Middle frontal gyrus (tissue), 1 donor: ENCODE measurements at regions not wholly inside any gene's neighbourhood (a gene's known extent, or its start where the extent isn't known, plus 50 kb on each side); places are given as distances from the start of the nearest gene placed in this dataset.

ENCODE experiments used
- DNase-seq: peaks from one replicate; pipeline ENCODE4 v3.0.0-alpha.2; 2015; ENCODE audit warnings: low spot score; ENCODE audit errors: extremely low spot score

DNA sequence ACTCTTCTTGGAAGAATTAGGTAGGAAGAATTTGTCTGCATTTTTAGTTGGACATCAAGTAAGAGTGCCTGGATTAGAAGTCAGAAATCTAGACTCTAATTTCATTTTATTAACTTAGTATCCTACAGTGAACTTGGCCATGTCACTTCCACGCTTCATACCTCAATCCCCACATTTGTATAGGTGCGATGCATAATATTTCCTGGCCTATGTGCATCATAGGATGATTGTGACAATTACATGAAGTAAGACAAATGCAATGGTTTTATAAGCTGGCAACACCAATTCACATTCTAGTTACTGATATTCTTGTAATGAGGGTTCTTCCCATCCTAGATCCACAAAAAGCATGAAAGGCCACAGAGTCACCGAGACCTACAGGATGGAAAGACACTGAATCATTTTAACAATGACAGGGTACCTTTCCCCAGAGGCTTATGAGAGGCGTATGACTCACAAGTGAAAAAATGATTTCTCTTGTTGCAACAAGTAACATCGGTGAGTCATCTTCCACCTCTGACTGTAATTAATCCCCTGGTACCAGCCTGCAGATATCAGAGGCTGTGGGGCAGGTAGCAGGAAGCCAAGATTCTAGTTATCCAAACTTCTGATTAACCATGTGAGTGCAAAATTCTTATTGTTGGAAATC, 56.0 kb upstream of the OR5AK2 start:
- DNase-seq: no peak

DNA sequence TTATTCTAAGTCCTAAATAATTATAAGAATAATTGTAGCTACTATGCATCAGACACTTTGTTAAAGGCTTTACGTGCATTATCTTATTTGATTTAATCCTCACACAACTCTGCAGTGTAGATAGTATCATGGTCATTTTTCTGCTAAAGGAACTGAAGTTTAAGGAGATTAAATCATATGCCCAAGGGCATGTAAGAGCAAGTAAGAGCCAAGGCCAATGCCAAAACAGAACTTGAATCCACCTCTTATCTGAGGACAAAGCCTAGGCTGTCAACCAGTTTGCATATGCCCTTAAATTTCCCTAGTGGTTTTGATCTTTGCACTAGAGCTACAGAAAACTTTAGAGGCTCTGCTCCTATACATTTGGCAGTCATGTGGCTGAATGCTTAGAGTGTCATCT, 65.6 kb upstream of the OR5AK2 start:
- DNase-seq: no peak

DNA sequence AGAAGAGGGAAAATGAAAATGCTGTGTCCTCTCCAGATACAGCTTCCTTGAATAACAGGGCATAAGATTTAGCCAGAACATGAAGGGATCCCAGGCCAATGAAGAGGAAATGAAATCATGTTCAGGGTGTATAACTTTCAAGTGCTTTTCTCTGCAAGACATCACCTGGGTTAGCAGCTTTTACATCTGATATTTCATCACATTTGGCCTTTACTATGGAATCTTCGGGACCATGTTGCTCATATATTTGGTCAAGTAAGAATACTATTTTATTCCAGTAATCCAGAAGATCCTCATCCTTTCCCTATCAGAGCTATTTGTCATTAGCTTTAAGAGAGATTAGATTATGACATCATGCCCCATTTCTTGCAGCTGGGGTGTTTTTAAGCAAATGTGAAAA, 66.3 kb upstream of the OR5AK2 start:
- DNase-seq: no peak

DNA sequence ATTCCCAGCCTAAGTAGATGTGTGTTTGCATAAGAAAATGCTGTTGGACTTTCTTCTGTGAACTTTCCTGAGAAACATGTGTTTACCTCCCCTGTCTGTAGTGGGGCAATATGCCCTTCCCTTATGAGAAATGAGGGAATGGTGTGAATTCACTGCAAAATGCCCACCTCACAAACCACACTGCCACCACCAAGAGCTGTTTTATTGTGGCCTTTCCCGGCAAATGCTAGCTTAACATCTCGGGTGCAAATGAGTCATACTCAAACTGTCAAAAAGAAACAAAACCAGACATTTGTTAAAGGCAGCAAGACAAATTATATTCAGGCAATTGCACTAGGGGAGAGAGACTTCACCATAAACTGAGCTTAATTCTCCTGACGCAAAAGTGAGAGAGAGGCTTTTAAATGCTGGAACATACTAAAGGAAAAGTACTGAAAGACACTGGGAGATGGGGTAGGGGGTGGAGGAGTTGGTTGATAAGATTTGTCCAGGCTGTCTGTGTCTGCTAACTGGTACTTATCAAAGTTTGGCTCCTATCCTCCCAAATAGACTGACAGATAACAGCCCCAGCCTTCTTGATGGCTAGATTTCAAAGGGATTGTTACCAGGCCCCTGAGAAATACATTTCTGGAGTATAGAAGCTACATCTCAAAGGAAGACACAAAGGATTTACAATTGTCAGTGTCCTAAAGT, 70.9 kb upstream of the OR5AK2 start:
- DNase-seq: no peak

DNA sequence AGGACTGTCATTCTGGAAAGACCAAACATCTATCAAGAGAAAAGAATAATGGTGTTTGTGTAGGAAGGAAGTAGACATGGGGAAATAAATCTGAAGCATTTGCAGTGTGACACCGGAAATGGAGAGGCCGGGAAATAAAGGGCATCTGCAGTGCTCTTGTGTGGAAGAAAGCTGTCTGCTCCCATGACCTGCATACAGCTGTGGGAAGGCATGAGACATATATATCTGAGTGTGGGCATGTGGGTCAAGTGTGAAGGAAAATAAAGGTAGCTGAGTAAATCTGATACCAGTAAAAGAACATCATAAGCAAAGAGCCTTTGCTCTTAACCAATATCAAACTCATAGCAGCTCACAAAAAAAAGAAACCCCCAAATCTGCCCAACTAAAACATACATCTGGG, 72.1 kb upstream of the OR5AK2 start:
- no peak for DNase-seq

DNA sequence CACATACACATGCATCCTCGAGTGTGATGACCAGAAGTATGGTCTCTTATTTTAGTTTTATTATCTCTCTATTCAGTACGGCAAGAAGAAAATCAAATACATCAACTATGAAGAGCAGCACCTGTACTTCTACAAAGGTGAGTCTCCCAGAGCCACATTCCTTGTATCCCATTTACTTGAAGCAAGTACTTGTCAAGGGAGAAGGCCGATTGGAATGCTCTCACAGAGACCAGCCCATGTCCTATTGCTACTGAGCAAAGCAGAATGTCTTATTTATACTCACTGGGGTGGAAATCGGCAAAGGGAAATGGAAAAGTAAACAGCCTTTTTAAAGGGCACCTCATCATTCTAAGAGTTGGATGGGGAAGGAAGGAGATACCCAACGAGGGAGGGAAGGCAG, 72.6 kb upstream of the OR5AK2 start:
- no peak for DNase-seq

DNA sequence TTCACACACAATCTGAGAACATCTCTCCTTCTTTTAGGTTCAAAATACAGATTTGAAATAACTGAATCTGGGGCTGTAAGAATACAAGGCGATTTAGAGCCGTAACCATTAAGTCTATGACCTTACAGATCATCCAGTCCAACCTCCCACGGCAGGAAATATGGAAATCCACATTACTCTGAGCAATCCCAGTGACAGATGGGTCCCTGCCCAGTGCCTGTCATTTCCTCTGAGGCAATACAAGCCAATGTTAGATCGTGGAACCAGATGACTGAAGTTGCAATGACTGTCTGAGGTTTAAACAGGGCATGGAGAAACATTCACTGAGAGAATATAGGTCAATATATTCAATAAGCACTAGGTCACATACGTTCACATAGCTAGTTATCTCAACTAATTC, 77.4 kb upstream of the OR5AK2 start:
- DNase-seq: no peak

DNA sequence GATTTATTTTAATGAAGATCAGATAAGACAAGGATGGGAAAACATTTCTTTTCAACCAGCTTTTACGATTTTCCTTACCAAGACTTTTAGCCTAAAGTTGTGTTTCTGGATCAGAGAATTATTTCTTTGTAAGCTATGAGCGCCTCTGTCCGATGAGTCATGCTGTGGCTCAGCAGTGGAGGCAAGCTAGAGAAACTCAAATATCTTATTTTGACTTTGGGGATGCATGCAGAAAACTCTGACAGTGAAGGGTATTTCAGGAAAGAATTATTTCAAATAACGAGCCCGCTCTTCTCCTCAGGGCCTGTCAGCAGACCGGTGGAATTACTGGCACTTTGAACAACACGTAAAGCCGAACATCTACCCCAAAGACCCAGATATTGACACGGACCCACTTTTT, 77.9 kb upstream of the OR5AK2 start:
- no peak for DNase-seq

DNA sequence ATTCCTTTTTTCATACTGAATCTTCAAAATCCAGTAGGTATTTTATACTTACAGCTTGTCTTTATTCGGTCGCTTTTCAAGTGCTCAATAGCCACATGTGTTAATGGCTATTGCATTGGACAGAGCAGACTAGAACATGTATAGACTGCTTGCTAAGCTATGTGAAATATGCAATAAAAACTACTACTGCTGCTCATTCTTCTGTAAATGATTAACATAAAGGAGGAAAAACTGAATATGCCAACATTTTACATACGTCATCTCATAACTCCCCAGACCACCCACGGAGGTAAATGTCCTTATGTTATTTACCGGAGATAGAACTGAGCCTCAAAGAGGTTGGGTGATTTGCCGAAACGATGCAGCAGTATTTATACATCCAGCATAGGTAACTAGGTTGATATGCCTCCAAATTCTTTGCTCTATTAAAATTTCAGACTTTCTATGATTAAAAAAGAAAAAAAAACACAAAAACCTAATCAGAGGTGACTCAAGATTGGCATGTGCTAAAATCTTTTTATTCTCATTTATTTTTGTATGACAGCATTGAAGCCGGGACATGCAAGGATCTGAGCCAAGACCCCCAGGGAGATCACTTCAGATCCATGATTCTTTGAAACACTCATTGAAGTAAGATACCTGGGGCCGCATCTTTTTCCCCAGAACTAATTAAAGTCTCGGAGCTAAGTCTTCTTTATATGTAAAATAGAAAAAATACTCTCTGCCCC, 78.5 kb upstream of the OR5AK2 start:
- no peak for DNase-seq

DNA sequence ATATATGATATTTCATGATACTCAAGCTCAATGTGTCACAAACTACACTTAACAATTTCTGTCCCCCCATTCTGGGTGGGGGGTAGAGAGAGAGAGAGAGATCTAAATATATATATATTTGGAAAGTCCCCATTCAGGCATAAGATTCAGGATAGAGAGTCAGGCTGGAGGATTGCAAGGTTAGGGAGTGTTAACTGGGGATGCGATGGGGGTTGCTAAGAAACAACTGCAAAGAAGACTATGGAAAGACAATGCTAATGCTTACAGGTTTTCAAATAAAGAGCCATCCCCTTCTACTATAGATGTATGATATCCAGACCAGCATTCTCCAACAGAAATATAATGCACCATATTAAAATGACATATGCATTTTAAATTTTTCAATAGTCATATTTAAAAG, 79.2 kb upstream of the OR5AK2 start:
- no peak for DNase-seq

DNA sequence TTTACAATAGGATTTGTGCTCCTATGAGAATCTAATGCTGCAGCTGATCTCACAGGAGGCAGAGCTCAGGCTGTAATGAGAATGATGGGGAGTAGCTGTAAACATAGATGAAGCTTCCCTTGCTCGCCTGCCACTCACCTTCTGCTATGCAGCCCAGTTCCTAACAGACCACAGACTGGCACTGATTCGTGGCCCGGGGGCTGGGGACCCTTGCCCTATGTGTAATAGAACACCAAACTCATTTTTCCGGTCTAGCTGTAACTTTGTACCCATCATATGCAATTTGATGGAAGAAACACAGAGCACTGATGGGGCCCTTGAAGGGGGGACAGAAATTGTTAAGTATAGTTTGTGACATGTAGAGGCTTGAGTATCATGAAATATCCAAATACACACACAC, 79.6 kb upstream of the OR5AK2 start:
- no peak for DNase-seq

DNA sequence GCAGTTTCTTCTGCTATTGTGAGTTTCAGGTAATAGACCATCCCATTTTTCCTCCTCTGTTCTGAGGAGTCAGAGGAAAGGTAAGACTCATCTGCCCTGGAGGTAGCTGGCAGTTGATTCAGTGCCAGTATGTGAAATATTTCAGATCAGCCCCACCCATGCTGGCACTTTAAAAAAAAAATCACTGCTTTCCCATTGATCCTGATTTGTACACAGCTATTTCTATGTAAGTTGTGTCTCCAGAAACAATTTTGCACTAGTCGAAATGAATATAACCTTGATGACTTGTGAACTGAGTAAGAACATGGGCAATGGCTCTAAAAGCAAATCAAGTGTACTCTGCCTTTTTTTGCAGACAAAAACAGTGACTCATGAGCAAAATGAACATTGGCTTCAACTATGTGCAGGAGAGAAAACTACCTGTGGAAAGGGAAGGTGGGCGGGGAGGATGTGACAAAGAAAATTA, 82.0 kb upstream of the OR5AK2 start:
- no peak for DNase-seq

DNA sequence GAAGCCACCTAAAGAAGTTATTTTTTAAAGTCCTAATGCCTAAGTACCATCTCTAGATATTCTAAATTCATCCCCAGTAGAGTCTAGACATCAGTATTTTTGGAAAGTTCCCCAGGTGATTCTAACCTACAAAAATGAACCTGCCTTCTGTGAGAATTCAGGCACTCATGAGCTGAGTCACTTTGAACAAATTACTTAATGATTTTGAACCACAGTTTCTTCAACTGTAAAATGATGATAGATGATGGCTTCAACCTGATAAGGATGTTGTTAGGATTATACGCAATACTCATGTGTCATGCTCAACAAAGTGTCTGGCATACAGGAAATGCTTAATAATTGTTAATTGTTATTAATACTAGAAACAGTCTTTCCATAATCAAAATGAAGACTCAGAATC, 82.8 kb upstream of the OR5AK2 start:
- DNase-seq: no peak

DNA sequence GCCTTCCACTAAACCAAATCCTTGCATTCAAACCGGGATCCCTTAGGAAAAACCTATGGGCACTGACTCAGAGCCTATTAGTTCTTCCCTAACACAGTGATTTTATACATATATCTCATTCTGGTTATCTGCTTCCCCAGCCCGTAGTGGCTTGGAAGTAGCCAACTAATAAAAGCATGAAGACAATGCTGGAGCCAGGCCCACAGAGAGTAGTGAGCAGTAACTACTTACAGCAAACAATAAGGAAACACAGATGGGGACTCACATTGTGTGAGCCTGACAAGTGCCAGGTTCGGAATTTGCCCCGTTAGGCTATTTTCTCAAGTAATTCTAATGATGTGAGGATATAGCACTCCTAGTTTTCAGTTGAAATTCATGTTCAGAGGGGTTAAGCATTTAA, 83.3 kb upstream of the OR5AK2 start:
- DNase-seq: no peak

DNA sequence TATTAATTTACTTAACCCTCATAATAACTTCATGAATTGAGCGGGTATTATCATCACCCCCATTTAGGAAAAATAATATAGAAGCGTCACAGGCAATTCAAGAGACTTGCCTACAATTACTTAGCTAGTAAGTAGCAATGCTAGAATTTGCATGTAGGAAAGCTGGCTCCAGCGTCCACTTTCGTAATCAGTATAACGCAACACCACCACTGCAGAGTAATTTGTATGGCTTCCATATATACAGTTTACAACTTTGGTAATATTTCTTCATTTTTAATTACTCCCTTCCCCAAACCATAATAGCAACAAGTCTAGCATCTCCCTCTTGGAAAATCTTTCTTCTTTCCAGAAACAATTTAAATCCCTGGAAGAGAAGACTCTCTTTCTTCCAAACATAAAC, 89.9 kb upstream of the OR5AK2 start:
- DNase-seq: no peak

DNA sequence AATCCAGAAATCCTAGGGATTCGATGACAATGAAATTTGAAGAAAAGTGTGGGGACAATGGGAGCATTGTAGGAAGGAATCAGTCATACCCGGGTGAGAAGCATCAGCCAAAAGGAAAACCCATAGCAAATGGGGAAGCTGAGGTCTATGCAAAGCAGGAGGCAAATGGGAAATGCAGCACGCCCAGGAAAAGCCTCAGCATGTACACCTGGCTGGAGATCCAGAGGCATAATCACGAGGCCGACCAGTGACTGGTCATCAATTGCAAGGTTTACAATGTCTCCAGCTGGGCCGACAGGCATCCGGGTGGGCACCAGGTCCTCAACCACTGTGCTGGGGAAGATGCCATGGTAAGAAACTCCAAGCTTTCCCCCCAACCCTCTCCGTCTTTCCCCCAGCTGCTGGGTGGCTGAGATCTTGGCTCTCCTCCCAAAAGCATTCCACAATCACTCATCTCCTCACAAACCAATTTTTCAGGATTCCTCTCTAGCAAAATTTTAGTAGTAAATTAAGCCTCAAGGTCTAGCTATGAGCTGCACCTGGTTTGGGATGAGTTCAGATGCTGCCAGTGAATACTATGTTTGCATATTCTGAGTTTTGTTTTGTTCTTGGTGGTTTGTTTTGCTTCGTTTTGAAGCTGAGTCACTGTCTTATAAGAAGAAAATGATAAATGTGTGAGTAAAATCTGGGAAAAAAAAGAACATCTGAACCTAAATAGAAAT, 98.0 kb upstream of the OR5AK2 start:
- DNase-seq: no peak

DNA sequence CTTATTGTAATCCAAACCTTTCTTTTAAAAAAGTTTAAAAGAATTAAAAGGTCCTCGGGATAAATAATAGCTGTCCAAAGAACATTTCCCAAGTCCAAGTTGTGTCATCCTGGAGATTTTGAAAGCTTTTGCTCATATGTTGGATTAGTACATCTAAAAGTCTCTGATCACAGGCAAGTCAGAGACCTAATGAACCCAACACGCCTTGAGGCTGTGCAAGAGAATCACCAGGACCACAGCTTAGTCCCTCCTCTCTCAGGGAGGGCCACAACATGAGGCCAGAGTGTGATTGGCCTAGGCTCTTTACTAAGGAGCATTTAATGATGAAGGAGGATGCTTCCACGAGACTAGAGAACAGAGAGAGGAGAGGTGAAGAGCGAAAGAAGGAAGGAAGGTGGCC, 98.7 kb upstream of the OR5AK2 start:
- no peak for DNase-seq

DNA sequence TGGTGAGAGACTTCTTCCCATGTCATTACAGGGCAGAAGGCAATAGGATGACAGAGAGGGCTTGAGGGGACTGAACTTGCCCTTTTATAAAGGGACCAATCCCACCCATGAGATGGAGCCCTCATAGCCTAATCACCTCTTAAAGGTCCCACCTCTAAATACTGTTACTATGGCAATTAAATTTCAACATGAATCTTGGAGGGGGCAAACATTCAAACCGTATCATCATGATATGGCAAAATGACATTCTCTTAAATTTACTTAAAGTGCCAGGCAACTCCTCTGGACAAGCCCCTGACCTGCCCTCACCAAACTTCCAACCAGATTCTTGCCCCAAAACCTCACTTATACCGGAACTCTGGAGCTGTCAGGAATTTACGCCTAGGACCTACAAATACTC, 100.8 kb upstream of the OR5AK2 start:
- DNase-seq: no peak

DNA sequence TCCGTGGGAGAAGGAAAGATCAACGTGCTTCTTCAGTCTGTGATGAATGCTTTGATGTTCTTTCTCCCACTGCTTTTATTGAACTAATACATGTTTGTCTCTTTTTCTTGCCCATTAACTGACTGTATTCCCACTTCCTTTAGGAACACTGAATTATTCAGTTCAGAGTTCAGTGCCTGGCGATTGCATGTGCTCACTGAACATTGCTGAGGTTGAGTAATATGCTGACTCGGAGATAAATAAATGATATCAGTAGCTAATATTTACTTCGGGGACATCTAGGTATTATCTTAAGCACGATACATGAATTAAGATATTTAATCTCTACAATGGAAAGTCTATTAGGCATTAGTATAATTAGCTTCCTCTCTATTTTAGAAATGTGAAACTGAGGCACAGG, 102.3 kb upstream of the OR5AK2 start:
- no peak for DNase-seq

DNA sequence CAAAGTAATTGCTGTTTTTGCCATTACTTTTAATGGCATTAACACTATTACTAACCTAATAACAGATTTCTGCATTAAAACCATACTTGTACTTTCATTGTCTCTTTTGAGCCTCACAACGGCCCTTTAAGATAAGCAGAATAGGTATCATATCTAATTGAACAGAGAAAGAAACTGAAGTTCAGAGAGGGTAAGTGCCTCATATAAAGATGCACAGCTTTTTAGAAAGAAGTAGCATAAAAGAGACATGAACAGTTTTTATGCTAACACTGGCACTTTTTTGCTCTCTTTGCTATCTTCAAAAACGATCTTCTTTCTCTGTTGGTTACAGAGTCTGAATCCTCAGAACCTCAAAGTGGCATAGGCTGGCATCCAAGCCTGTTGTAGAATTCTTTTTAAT, 102.9 kb upstream of the OR5AK2 start:
- no peak for DNase-seq

DNA sequence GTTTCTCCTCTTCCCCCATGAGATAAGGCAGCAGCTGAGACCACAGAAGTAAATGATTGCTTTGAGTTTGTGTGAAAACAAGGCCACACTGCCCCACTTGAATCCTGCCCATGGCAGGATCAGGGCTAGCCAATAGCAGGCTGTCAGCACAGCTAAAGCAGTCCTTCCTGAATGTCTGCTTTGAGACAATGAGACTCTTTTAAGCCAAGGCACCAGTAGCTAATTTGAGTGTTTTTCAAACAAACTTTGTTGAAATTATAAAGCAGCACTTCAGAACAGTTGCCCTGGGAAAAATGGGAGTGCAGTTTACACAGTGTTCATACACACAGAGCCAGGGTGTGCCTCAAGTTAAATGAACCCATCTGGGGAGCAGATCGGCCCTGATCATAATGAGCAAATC, 103.5 kb upstream of the OR5AK2 start:
- DNase-seq: no peak

DNA sequence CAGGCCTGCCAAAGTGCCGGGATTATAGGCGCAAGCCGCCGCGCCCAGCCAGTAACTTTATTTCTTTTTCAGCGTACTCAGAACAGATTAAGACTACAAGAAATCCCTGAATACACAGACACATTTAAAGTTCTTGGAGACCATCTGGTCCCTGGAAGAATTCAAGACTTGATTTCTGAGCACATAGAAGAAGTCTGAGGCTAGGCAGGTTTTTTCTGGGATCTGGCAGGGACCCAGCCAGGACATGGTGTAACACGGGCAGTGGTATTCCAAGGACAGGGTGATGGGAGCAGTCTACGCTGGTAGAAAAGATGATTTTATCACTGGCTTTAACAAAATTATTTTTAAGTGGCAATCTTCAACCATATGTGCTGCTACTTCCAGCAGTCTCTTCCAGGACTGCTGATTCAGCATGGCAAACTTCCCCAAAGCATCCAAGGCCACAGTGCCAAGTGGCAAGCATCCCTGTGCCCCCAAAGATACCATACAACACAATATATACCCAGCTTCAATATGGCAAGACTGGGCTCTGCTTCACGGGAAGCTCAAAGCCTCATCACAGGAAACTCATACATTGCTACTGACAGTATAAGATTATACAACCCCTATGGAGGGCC, 105.2 kb upstream of the OR5AK2 start:
- DNase-seq: no peak
